HEK293 (cell line): ENCODE measurements at regions not wholly inside any gene's neighbourhood (a gene's known extent, or its start where the extent isn't known, plus 50 kb on each side); places are given as distances from the start of the nearest gene placed in this dataset.

ENCODE experiments used
- CTCF ChIP-seq: fragments of 450-650 bp; formaldehyde crosslinking; IDR thresholded peaks from 2 replicates; pipeline ENCODE4 v1.5.1; 2016; ENCODE audit warnings: missing biosample characterization, missing genetic modification characterization
- KLF7 ChIP-seq: fragments of 450-650 bp; formaldehyde crosslinking; IDR thresholded peaks from 2 replicates; pipeline ENCODE4 v1.5.1; 2016; ENCODE audit warnings: missing biosample characterization, missing genetic modification characterization, borderline replicate concordance
- SP7 ChIP-seq: fragments of 450-650 bp; formaldehyde crosslinking; IDR thresholded peaks from 2 replicates; pipeline ENCODE4 v1.5.1; 2016; ENCODE audit warnings: missing biosample characterization, missing genetic modification characterization
- ZBTB7A ChIP-seq: fragments of 450-650 bp; formaldehyde crosslinking; IDR thresholded peaks from 2 replicates; pipeline ENCODE4 v1.5.1; 2016; ENCODE audit warnings: low read depth, missing biosample characterization, missing genetic modification characterization
- ZNF132 ChIP-seq: fragments of 450-650 bp; formaldehyde crosslinking; IDR thresholded peaks from 2 replicates; pipeline ENCODE4 v1.5.1; 2017; ENCODE audit warnings: missing biosample characterization, missing genetic modification characterization, borderline replicate concordance
- ZNF416 ChIP-seq: fragments of 450-650 bp; formaldehyde crosslinking; IDR thresholded peaks from 2 replicates; pipeline ENCODE4 v1.5.1; 2016; ENCODE audit warnings: missing biosample characterization, missing genetic modification characterization
- ZNF423 ChIP-seq: fragments of 450-650 bp; formaldehyde crosslinking; IDR thresholded peaks from 2 replicates; pipeline ENCODE4 v1.5.1; 2016; ENCODE audit warnings: missing biosample characterization, missing genetic modification characterization
- TF ChIP-seq, protein P1 (sequence below): fragments of 450-650 bp; formaldehyde crosslinking; optimal IDR thresholded peaks from 2 replicates; pipeline ENCODE3; 2016; ENCODE audit warnings: missing biosample characterization, mild to moderate bottlenecking, missing genetic modification characterization
- TF ChIP-seq, protein P2 (sequence below): fragments of 450-650 bp; formaldehyde crosslinking; IDR thresholded peaks from 2 replicates; pipeline ENCODE4 v1.5.1; 2016; ENCODE audit warnings: missing biosample characterization, missing genetic modification characterization

GRCh38 chr4:75371915-75372314, 142.3 kb downstream of the RCHY1 start:
- TF ChIP-seq ZNF416 (no peak), CTCF (tag by site-specific recombination) (no peak), ZNF132 (tag by site-specific recombination) (no peak), ZNF423 (tag by site-specific recombination) (no peak), SP7 (tag by site-specific recombination) (no peak), KLF7 (tag by site-specific recombination) (no peak), ZBTB7A (no peak)
- TF ChIP-seq, protein P1, sequence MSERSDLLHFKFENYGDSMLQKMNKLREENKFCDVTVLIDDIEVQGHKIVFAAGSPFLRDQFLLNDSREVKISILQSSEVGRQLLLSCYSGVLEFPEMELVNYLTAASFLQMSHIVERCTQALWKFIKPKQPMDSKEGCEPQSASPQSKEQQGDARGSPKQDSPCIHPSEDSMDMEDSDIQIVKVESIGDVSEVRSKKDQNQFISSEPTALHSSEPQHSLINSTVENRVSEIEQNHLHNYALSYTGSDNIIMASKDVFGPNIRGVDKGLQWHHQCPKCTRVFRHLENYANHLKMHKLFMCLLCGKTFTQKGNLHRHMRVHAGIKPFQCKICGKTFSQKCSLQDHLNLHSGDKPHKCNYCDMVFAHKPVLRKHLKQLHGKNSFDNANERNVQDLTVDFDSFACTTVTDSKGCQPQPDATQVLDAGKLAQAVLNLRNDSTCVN (tag by site-specific recombination): no peak
- TF ChIP-seq, protein P2, sequence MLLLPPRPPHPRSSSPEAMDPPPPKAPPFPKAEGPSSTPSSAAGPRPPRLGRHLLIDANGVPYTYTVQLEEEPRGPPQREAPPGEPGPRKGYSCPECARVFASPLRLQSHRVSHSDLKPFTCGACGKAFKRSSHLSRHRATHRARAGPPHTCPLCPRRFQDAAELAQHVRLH (tag by site-specific recombination): no peak
